SK-N-SH treated with all-trans-retinoic acid at 6 μM for 48 hours (cell line): ENCODE measurements at regions not wholly inside any gene's neighbourhood (a gene's known extent, or its start where the extent isn't known, plus 50 kb on each side); places are given as distances from the start of the nearest gene placed in this dataset.

Source experiments
- ATAC-seq: fragments of 200-7000 bp; cut with Tn5 transposase; 3 replicates; pipeline ENCODE4 v1.9.1; 2020; ENCODE audit warnings: mild to moderate bottlenecking, moderate library complexity
- ARNTL ChIP-seq: fragments of 450-650 bp; formaldehyde crosslinking; IDR thresholded peaks from 2 replicates; pipeline ENCODE4 v1.5.0; 2020; ENCODE audit warnings: low read depth, mild to moderate bottlenecking, moderate library complexity, borderline replicate concordance
- CSDC2 ChIP-seq: fragments of 250-450 bp; sonication (Bioruptor Pico); IDR thresholded peaks from 2 replicates; pipeline ENCODE4 v1.5.0; 2020; ENCODE audit warnings: mild to moderate bottlenecking, moderate library complexity
- ESRRG ChIP-seq: fragments of 250-450 bp; sonication (Bioruptor Pico); IDR thresholded peaks from 2 replicates; pipeline ENCODE4 v1.6.1; 2021; ENCODE audit warnings: mild to moderate bottlenecking
- OSR1 ChIP-seq: fragments of 250-450 bp; sonication (Bioruptor Pico); IDR thresholded peaks from 2 replicates; pipeline ENCODE4 v1.8.0; 2022; ENCODE audit warnings: moderate library complexity, mild to moderate bottlenecking, inconsistent platforms
- PPARA ChIP-seq: fragments of 250-450 bp; sonication (Bioruptor Pico); IDR thresholded peaks from 2 replicates; pipeline ENCODE4 v1.5.0; 2020; ENCODE audit warnings: mild to moderate bottlenecking, borderline replicate concordance
- RARB ChIP-seq: fragments of 250-450 bp; sonication (Bioruptor Pico); IDR thresholded peaks from 2 replicates; pipeline ENCODE4 v1.8.0; 2021; ENCODE audit warnings: mild to moderate bottlenecking, moderate library complexity
- TCF4 ChIP-seq: fragments of 250-450 bp; sonication (Bioruptor Pico); IDR thresholded peaks from 2 replicates; pipeline ENCODE4 v1.8.0; 2021; ENCODE audit warnings: mild to moderate bottlenecking, moderate library complexity, borderline replicate concordance
- ZC3H10 ChIP-seq: fragments of 250-450 bp; sonication (Bioruptor Pico); IDR thresholded peaks from 2 replicates; pipeline ENCODE4 v1.5.1; 2021; ENCODE audit warnings: mild to moderate bottlenecking, moderate library complexity
- ZFP3 ChIP-seq: fragments of 250-450 bp; sonication (Bioruptor Pico); IDR thresholded peaks from 2 replicates; pipeline ENCODE4 v1.5.0; 2020; ENCODE audit warnings: mild to moderate bottlenecking, moderate library complexity
- ZNF70 ChIP-seq: fragments of 450-650 bp; formaldehyde crosslinking; IDR thresholded peaks from 2 replicates; pipeline ENCODE4 v1.5.0; 2020; ENCODE audit warnings: mild to moderate bottlenecking, moderate library complexity
- ZNF8 ChIP-seq: fragments of 450-650 bp; formaldehyde crosslinking; IDR thresholded peaks from 2 replicates; pipeline ENCODE4 v1.5.0; 2020; ENCODE audit warnings: mild to moderate bottlenecking, moderate library complexity
- TF ChIP-seq, protein P1 (sequence below): fragments of 250-450 bp; sonication (Bioruptor Pico); IDR thresholded peaks from 2 replicates; pipeline ENCODE4 v1.5.0; 2020; ENCODE audit warnings: mild to moderate bottlenecking, moderate library complexity
- TF ChIP-seq, protein P2 (sequence below): fragments of 250-450 bp; sonication (Bioruptor Pico); IDR thresholded peaks from 2 replicates; pipeline ENCODE4 v1.8.0; 2020; ENCODE audit warnings: mild to moderate bottlenecking, moderate library complexity, borderline replicate concordance
- TF ChIP-seq, protein P3 (sequence below): fragments of 250-450 bp; sonication (Bioruptor Pico); IDR thresholded peaks from 2 replicates; pipeline ENCODE4 v1.5.1; 2021; ENCODE audit warnings: mild to moderate bottlenecking, moderate library complexity

DNA sequence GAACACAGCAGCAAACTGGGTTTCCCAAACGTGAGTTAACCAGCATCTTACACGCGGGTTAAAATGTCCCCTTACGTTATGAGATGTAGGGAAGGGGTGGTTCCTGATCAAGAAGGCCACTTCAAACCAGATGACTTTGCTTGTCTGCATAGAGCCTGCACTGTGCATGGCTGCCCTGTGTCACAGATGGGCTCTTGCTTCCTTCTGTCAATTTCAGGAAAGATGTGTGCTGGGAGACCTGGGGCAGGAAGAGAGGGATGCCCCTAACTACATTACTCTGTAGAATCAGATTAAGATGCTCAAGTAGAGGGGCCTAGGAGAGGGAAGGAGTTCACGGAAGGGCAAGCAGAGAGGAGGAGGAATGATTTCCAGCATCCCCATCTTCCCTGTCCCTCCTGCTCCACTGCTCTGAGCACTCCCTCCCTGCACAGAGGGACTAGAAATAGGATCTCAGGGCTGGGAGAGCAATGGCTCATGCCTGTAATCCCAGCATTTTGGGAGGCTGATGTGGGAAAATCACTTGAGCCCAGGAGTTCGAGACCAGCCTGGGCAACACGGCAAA is 63.5 kb upstream of the ZMYND8 start:
- ATAC-seq = no peak; the same call in 2 of the 3 replicates
- TF ChIP-seq TCF4 (CRISPR knock-in tag) (no peak), CSDC2 (CRISPR knock-in tag) (no peak), PPARA (CRISPR knock-in tag) (no peak), ZNF70 (CRISPR knock-in tag) (no peak), ESRRG (CRISPR knock-in tag) (no peak), RARB (CRISPR knock-in tag) (no peak), ZNF8 (CRISPR knock-in tag) (no peak)
- TF ChIP-seq, protein P1, sequence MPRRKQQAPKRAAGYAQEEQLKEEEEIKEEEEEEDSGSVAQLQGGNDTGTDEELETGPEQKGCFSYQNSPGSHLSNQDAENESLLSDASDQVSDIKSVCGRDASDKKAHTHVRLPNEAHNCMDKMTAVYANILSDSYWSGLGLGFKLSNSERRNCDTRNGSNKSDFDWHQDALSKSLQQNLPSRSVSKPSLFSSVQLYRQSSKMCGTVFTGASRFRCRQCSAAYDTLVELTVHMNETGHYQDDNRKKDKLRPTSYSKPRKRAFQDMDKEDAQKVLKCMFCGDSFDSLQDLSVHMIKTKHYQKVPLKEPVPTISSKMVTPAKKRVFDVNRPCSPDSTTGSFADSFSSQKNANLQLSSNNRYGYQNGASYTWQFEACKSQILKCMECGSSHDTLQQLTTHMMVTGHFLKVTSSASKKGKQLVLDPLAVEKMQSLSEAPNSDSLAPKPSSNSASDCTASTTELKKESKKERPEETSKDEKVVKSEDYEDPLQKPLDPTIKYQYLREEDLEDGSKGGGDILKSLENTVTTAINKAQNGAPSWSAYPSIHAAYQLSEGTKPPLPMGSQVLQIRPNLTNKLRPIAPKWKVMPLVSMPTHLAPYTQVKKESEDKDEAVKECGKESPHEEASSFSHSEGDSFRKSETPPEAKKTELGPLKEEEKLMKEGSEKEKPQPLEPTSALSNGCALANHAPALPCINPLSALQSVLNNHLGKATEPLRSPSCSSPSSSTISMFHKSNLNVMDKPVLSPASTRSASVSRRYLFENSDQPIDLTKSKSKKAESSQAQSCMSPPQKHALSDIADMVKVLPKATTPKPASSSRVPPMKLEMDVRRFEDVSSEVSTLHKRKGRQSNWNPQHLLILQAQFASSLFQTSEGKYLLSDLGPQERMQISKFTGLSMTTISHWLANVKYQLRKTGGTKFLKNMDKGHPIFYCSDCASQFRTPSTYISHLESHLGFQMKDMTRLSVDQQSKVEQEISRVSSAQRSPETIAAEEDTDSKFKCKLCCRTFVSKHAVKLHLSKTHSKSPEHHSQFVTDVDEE (CRISPR knock-in tag) = no peak
- TF ChIP-seq, protein P2, sequence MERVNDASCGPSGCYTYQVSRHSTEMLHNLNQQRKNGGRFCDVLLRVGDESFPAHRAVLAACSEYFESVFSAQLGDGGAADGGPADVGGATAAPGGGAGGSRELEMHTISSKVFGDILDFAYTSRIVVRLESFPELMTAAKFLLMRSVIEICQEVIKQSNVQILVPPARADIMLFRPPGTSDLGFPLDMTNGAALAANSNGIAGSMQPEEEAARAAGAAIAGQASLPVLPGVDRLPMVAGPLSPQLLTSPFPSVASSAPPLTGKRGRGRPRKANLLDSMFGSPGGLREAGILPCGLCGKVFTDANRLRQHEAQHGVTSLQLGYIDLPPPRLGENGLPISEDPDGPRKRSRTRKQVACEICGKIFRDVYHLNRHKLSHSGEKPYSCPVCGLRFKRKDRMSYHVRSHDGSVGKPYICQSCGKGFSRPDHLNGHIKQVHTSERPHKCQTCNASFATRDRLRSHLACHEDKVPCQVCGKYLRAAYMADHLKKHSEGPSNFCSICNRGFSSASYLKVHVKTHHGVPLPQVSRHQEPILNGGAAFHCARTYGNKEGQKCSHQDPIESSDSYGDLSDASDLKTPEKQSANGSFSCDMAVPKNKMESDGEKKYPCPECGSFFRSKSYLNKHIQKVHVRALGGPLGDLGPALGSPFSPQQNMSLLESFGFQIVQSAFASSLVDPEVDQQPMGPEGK (CRISPR knock-in tag) = no peak

DNA sequence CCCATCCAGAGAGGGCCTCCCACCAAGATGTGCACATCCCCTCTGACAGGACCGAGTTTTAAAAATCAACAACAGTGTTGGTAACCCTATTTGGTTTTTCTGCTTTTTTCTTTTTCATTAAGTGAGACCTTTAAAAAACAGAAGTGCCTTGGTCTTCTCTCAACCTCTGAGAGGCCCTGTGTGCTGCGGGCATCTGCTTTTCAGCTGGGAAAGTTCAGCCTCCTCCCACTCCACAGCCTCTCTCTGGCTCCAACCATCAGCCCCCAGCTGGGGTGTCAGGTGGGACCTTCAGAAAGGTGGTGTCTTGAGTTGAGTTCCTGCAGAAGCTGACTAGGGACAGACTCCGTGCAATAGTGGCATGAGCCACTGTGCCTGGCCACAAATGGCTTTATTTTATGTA is 64.6 kb upstream of the ZMYND8 start:
- no peak for ATAC-seq
- TF ChIP-seq, protein P1 (CRISPR knock-in tag) = no peak
- TF ChIP-seq RARB (CRISPR knock-in tag) (no peak), PPARA (CRISPR knock-in tag) (no peak), ZNF8 (CRISPR knock-in tag) (no peak), ZNF70 (CRISPR knock-in tag) (no peak), OSR1 (CRISPR knock-in tag) (no peak)
- TF ChIP-seq, protein P3, sequence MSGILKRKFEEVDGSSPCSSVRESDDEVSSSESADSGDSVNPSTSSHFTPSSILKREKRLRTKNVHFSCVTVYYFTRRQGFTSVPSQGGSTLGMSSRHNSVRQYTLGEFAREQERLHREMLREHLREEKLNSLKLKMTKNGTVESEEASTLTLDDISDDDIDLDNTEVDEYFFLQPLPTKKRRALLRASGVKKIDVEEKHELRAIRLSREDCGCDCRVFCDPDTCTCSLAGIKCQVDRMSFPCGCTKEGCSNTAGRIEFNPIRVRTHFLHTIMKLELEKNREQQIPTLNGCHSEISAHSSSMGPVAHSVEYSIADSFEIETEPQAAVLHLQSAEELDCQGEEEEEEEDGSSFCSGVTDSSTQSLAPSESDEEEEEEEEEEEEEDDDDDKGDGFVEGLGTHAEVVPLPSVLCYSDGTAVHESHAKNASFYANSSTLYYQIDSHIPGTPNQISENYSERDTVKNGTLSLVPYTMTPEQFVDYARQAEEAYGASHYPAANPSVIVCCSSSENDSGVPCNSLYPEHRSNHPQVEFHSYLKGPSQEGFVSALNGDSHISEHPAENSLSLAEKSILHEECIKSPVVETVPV = no peak

DNA sequence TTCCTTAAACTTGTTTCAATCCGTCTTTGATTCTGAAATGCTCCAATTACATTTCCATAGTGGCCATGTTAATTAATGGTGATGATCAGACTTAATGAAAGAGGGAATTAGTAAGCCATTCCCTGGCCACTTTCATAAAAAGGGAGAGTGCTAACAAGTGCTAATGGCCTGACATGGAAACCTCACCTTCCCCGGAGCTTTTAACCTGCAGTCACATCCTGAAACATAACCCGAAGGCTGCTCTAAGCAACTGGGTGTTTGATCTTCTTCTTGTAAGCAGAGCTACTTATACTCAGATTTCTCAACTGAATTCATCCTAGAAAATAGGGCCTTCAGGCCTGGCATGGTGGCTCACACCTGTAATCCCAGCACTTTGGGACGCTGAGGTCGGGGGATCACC is 67.1 kb upstream of the ZMYND8 start:
- TF ChIP-seq, protein P2 (CRISPR knock-in tag) = no peak
- TF ChIP-seq ZC3H10 = no peak
- no peak for TF ChIP-seq RARB (CRISPR knock-in tag)
- no peak for TF ChIP-seq ZFP3 (CRISPR knock-in tag)
- no peak for TF ChIP-seq TCF4 (CRISPR knock-in tag)
- TF ChIP-seq ARNTL (CRISPR knock-in tag) = no peak
- ATAC-seq = no peak

DNA sequence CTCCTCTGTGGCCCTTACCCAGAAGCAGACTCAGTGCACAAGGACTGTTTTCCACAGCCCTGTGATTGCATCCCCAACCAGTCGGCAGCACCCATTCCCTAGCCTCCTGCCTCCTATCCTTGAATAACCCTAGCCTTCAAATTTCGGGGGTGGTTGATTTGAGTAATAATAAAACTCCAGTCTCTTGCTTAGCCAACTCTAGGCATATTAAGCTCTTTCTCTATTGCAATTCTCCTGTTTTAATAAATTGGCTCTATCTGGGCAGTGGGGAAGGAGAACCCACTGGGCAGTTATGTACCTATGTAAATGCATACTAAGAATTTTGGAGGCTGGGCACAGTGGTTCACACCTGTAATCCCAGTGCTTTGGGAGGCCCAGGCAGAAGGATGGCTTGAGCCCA is 70.6 kb upstream of the ZMYND8 start:
- TF ChIP-seq PPARA (CRISPR knock-in tag) = no peak
- TF ChIP-seq, all 23 proteins: peak for 0
- no peak for ATAC-seq
